ENCODE measurements at regions not wholly inside any gene's neighbourhood (a gene's known extent, or its start where the extent isn't known, plus 50 kb on each side); places are given as distances from the start of the nearest gene placed in this dataset.

DNA sequence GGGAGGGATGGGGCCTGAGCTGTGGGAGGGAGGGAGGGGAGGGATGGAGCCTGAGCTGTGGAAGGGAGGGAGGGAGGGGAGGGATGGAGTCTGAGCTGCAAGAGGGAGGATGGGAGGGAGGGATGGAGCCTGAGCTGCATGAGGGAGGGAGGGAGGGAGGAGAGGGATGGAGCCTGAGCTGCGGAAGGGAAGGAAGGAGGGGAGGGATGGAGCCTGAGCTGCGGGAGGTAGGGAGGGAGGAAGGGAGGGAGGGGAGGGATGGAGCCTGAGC lies 124.0 kb upstream of the ERCC6L2 start:
- no peak for TF ChIP-seq GATA3 (IDR thresholded peaks at IDR 0.05; ENCODE audit: low read depth, low read length)
- TF ChIP-seq GATA2 (IDR thresholded peaks at IDR 0.05; ENCODE audit: low read depth, low read length), result no peak

Data from SH-SY5Y (cell line).